H4 (cell line): ENCODE measurements at regions not wholly inside any gene's neighbourhood (a gene's known extent, or its start where the extent isn't known, plus 50 kb on each side); places are given as distances from the start of the nearest gene placed in this dataset.
A peak's percentile ranks its signal among the peaks of the same experiment; 100 is the strongest.
"Not testable (repeated sequence)": the region's sequence is repeated elsewhere in the genome, so short reads cannot be mapped to it uniquely, and the experiment has no call there.

Experiments
- DNase-seq: peaks from one replicate; pipeline ENCODE4 v3.0.0-alpha.2; 2015; ENCODE audit warnings: low spot score

DNA sequence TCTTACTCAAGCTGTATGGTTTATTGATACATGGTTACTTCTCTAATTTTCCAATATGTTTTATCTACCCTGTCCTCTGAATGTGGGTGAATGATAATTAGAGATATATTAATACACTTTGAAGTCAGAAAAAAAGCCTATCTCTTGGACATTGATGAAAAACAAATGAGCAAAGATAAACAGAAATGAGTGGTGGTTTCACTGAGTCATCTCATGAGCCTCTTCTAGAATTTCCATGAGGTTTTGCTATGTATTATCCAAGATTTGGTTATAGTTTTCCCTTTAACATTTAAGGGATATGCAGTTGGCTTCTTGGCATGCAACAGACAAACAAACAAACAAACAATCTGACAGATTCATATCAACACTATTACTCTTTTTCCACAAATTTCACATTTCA, 586.8 kb downstream of the RFPL4B start:
- no peak for DNase-seq

DNA sequence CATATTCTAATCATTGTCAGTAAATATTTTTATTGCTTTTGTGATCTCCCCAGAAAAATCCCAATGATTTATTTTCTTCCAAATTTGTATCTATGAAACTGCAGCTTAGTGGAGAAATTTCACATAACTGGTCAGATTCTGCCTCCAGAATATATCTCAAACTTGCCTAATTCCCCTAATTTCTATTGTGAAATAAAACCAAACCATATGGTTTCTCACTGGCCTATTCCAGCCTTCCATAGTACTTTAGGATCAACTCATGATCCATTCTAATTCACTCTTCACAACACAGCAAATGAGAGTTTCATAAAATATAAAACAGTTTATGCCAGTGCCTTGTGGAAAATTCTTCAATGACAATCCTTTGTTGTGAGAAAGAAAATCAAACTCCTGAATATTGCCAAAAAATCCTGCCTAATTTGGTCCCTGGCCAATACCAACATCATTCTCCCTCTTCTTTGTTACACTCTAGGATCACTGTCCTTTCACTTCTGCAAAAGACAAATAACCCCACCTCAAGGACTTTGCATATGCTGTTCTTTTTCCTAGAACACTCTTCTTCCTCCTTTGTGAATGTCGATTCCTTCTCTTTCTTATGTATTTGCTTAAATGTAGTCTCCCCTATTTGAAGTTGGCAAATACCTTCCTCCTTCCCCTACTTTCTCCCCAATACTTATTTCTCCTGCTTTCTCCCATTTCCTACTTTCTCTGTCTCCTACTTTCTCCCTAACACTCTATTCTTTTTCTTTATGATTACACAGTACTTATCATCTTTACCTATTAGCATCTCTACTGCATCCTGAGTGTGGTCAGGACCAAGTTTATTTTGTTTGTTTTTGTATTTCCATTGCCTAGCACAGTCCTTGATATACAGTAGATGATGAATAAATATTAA, 587.5 kb downstream of the RFPL4B start:
- no peak for DNase-seq

- no peak for DNase-seq
Observed at GRCh38 chr6:112935402-112936078, 588.4 kb downstream of the RFPL4B start.

DNA sequence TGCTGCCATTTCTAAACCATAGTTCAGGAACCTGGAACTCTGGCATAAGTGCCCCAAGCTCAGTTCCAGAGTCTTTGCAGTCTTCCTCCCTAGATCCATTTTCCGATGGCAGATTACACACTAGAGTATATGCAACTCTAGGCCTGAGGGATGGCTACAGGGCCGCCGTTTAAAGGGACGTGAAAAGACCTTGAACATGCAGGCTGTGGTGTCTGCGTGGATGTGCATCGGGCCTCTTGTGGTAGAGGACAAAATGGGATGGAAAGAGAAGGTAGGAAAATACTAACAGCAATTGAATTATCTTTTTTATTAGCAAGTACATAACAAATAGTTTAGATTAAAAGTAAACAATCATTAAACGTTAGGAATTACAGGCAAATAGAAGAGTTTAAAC, 588.9 kb downstream of the RFPL4B start:
- no peak for DNase-seq

GRCh38 chr6:112936504-112936903, 589.4 kb downstream of the RFPL4B start:
- DNase-seq: no peak

- DNase-seq: not testable (repeated sequence)
Observed at GRCh38 chr6:112937690-112938089, 590.6 kb downstream of the RFPL4B start.

- DNase-seq: no peak
Observed at GRCh38 chr6:112938650-112939049, 591.5 kb downstream of the RFPL4B start.

DNA sequence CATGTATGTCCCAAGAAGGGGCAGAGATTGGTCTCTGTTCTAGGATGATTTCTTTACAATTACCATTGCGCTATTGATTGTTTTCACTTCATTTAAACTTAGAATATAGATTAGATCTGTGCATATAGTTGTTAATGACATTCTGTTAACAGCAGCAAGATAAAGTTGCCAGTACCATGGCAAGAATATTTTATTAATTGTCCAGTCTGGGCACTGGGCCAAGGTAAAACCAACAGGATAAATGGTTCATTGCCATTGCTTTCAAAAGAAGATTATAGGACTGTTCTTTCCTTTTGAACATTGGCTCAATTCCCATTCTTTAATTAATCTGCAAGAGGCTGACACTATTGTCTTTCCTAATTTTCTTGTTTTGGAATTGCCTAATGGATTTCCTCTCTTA, 592.4 kb downstream of the RFPL4B start:
- DNase-seq: no peak

- no peak for DNase-seq
Observed at GRCh38 chr6:112941613-112942012, 594.5 kb downstream of the RFPL4B start.

DNA sequence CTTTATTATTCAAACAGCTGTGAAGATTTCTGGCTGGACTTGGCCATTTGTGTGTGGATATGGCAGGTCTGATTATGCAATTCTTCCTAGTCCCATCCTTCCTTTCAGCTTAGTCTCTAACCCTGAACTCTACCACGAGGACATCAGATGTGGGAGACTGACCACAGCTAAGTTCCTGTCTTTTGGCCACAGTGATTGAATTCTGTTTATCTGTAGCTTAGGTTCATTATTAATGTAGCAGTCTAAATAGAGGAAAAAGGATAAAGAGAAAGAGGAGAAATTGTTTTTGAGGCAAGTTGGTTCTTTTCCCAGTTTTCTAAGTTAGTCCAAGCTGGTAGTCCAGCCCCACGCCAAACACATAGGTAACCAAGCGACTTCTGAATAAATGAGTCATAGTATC, 598.9 kb downstream of the RFPL4B start:
- DNase-seq: no peak

DNA sequence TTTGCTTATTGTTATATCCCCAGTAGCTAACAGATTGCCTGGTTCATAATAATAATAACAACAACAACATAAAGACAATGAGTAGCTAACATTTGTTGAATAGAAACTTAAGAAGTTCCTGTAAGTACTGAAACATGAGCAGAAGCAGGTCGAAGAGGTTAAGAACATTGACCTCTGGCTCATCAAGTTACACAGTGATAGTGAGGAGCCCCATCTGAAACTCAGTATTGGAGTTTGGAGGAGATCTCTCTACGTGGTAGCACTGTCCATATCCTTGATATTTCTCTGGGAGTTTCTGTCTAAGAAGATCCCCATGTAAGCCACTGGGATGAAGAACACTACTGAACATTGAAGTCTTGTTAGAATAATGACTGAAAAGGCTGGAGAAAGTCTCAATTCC, 600.4 kb downstream of the RFPL4B start:
- DNase-seq: no peak

GRCh38 chr6:112951829-112952228, 604.7 kb downstream of the RFPL4B start:
- no peak for DNase-seq

GRCh38 chr6:112955743-112956142, 608.6 kb downstream of the RFPL4B start:
- DNase-seq: not testable (repeated sequence)

DNA sequence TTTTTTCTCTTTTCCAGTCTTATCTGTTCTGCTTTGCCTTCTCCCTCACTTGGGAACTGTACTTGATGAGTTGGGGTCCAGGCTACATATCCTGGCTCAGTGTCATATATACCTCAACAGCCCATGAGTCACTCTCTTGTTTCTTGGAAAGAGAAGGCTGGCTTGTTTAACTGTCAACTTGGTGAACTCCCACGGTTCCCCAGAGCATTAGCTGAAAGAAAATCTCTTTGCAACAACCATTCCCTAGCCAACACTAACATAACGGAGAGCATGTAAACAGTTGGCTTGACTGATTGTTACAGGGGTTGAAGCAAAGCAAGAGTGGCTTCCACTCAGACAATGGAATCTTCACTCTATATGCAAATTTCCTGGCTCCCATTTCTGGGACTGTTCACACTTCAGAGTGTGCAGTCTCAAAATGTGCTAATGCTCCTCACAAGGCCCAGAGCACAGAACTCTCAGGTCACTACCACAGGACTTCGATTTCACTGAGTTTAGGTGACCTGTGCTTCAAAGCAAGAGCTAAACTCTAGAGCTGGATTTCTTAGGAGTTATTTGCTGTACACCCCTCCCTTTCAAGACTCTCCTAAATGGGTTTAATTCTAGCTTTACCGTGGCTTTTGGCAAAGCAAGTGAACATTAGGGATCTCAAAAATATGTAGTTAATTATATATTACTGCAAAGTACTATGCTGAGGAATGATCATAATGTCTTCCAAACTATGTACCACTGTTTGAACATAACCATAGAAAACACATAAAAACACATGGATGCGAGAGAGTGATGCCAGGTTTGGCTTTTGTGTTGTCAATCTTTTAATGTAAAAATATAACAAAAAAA, 609.8 kb downstream of the RFPL4B start:
- peak; percentile 55 for DNase-seq

DNA sequence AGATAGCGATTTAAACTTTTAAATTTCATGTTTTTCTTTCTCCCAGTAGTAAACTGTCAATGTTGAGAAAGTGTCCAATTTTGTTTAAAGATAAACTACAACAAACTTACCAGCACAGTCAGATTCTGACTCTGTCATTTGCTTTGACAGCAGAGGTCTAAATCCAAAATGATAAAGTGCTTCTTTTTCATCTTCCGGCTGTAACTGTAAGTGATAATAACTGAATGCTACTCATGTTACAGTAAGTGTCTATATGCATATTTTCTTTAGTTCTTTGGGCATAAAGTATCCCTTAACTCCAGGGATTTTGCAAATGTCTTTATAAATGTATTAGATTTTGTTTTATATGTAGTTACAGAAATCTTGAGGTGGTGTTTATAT, 610.4 kb downstream of the RFPL4B start:
- no peak for DNase-seq

DNA sequence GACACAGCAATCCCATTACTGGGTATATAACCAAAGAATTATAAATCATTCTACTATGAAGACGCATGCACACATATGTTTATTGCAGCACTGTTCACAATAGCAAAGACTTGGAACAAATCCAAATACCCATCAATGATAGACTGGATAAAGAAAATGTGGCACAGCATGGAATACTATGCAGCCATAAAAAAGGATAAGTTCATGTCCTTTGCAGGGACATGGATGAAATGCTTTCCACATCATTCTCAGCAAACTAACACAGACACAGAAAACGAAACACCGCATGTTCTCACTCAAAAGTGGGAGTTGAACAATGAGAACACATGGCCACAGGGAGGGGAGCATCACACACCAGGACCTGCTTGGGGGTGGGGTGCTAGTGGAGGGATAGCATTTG, 613.0 kb downstream of the RFPL4B start:
- DNase-seq: not testable (repeated sequence)

DNA sequence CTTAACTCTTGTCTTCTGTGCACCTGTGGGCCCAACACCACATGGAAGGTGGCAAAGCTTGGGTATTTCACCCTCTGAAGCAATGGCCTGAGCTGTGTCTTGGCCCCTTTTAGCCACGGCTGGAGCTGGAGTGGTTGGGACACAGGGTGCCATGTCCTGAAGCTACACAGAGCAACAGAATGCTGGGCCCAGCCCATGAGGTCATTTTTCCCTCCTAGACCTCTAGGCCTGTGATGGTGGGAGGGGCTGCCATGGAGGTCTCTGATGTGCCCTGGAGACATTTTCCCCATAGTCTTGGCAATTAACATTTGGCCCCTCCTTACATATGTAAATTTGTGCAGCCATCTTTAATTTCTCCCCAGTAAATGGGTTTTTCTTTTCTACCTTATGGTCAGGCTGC, 620.8 kb downstream of the RFPL4B start:
- DNase-seq: no peak

- no peak for DNase-seq
Observed at GRCh38 chr6:112971651-112972050, 624.5 kb downstream of the RFPL4B start.

DNA sequence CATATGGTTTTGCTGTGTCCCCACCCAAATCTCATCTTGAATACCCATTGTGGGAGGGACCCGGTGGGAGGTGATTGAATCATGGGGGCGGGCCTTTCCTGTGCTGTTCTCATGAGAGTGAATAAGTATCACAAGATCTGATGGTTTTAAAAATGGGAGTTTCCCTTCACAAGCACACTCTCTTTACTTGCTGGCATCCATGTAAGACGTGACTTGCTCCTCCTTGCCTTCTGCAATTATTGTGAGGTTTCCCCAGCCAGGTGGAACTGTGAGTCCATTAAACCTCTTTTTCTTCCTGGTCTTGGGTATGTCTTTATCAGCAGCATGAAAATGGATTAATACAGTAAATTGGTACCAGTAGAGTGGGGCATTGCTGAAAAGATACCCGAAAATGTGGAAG, 627.8 kb downstream of the RFPL4B start:
- not testable (repeated sequence) for DNase-seq

DNA sequence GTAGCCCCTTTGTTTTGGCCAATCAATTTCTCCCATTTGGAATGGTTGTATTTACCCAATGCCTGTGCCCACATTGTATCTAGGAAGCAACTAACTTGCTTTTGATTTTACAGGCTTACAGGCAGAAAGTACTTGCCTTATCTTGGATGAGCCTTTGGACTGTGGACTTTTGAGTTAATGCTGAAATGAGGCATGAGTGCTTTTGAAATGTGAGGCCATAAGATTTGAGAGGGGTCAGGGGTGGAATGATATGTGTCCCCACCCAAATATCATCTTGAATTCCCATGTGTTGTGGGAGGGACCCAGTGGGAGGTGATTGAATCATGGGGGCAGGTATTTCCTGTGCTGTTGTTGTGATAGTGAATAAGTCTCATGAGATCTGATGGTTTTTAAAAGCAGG, 629.4 kb downstream of the RFPL4B start:
- DNase-seq: not testable (repeated sequence)

GRCh38 chr6:112979830-112980229, 632.7 kb downstream of the RFPL4B start:
- no peak for DNase-seq

- DNase-seq: no peak
Observed at GRCh38 chr6:112980676-112981075, 633.5 kb downstream of the RFPL4B start.
